Keratinocyte (primary cell): ENCODE measurements at regions not wholly inside any gene's neighbourhood (a gene's known extent, or its start where the extent isn't known, plus 50 kb on each side); places are given as distances from the start of the nearest gene placed in this dataset.

Experiments
- DNase-seq: peaks from one replicate; pipeline ENCODE4 v3.0.0-alpha.2; 2011; ENCODE audit warnings: low read depth, missing footprints, low spot score
- FAIRE-seq: peaks from 2 replicates; lab custom pipeline; 2011; peaks lifted over from hg19 to GRCh38; lab: Jason Lieb, UNC
- H2AFZ ChIP-seq: 2 replicates; pipeline ENCODE4 v1.6.0; 2012; ENCODE audit warnings: low read length, control low read depth, inconsistent platforms; ENCODE audit not compliant: control insufficient read depth
- H3K27ac ChIP-seq: 2 replicates; pipeline ENCODE4 v1.5.1; 2011; ENCODE audit warnings: low read length; ENCODE audit not compliant: control insufficient read depth, insufficient read depth
- H3K27me3 ChIP-seq: 3 replicates; pipeline ENCODE4 v1.6.0; 2011; ENCODE audit warnings: low read length; ENCODE audit not compliant: control insufficient read depth, insufficient read depth; ENCODE audit errors: extremely low read depth
- H3K36me3 ChIP-seq, 2 experiments: 2 replicates in 1 of 2; 3 replicates in 1 of 2; pipeline ENCODE4 v1.5.1; 2011; ENCODE audit warnings: low read length in 2 of 2, mild to moderate bottlenecking in 1 of 2; ENCODE audit not compliant: control insufficient read depth in 2 of 2, insufficient read depth in 2 of 2; ENCODE audit errors: extremely low read depth in 1 of 2
- H3K4me1 ChIP-seq: 3 replicates; pipeline ENCODE4 v1.5.1; 2011; ENCODE audit warnings: low read length; ENCODE audit not compliant: control insufficient read depth, insufficient read depth; ENCODE audit errors: extremely low read depth
- H3K4me2 ChIP-seq: 3 replicates; pipeline ENCODE4 v1.6.0; 2011; ENCODE audit warnings: low read depth, low read length; ENCODE audit not compliant: control insufficient read depth, insufficient read depth; ENCODE audit errors: extremely low read depth
- H3K4me3 ChIP-seq, 3 experiments: fragments of 200-600 bp in 1 of 3; sonication (generic) in 1 of 3; 2 replicates in 2 of 3; 3 replicates in 1 of 3; pipeline ENCODE4 v1.5.1; 2011 to 2016; ENCODE audit warnings: low read length in 3 of 3, mild to moderate bottlenecking in 3 of 3, control low read depth in 2 of 3, inconsistent platforms in 1 of 3, low read depth in 1 of 3, mixed read lengths in 1 of 3, mixed run types in 1 of 3, moderate library complexity in 1 of 3; ENCODE audit not compliant: control insufficient read depth in 2 of 3, insufficient read depth in 2 of 3; ENCODE audit errors: extremely low read depth in 1 of 3
- H3K79me2 ChIP-seq: 2 replicates; pipeline ENCODE4 v1.6.0; 2012; ENCODE audit warnings: low read length; ENCODE audit not compliant: control insufficient read depth, insufficient read depth
- H3K9ac ChIP-seq: 3 replicates; pipeline ENCODE4 v1.6.0; 2011; ENCODE audit warnings: low read length; ENCODE audit not compliant: control insufficient read depth, insufficient read depth; ENCODE audit errors: extremely low read depth
- H3K9me1 ChIP-seq: 3 replicates; pipeline ENCODE4 v1.6.0; 2011; ENCODE audit warnings: low read length; ENCODE audit not compliant: control insufficient read depth, insufficient read depth; ENCODE audit errors: extremely low read depth
- H3K9me3 ChIP-seq: 2 replicates; pipeline ENCODE4 v1.5.1; 2012; ENCODE audit warnings: low read depth, low read length; ENCODE audit not compliant: control insufficient read depth
- H4K20me1 ChIP-seq: 3 replicates; pipeline ENCODE4 v1.6.0; 2011; ENCODE audit warnings: low read length; ENCODE audit not compliant: control insufficient read depth, insufficient read depth; ENCODE audit errors: extremely low read depth
- CTCF ChIP-seq, 3 experiments: IDR thresholded peaks in 1 of 3; conservative IDR thresholded peaks in 1 of 3; optimal IDR thresholded peaks in 1 of 3; 2 replicates in 2 of 3; 3 replicates in 1 of 3; pipeline versions ENCODE3 to v1.5.1; 2011; ENCODE audit warnings: low read length in 3 of 3, mild to moderate bottlenecking in 3 of 3, moderate library complexity in 2 of 3, control low read depth in 1 of 3, inconsistent platforms in 1 of 3; ENCODE audit not compliant: insufficient read depth in 2 of 3; ENCODE audit errors: extremely low read depth in 1 of 3
- EZH2 ChIP-seq: IDR thresholded peaks from one replicate; pipeline ENCODE4 v1.6.1; 2012; ENCODE audit warnings: inconsistent platforms, mild to moderate bottlenecking, low read length, moderate library complexity
- dilution Hi-C: fragments of 300-500 bp; cut with MboI; formaldehyde crosslinking; loops from one replicate; pipeline ENCODE4 v1.7.0; 2020; ENCODE audit warnings: low sequenced_read_pairs; ENCODE audit not compliant: extremely low pct_ligation_motif_present

GRCh38 chr14:43012817-43013216 lies 1406.1 kb downstream of the LRFN5 start:
- no peak overlapping the region for H3K9ac ChIP-seq
- no peaks in the 10 kb centered on the region for H3K79me2 ChIP-seq
- no peaks in the 10 kb centered on the region for H3K27me3 ChIP-seq
- no peak for FAIRE-seq
- no peaks in the 10 kb centered on the region for H3K9me1 ChIP-seq
- H3K4me3 ChIP-seq = no peak overlapping the region
- no peak overlapping the region for H2AFZ ChIP-seq
- no peak for TF ChIP-seq CTCF (optimal IDR thresholded peaks at IDR 0.05 in 1 of 3, IDR thresholded peaks at IDR 0.05 in 1 of 3, conservative IDR thresholded peaks at IDR 0.05 in 1 of 3; ENCODE audit: extremely low read depth in 1 of 3, insufficient read depth in 2 of 3, low read length in 3 of 3)
- TF ChIP-seq EZH2 = no peak
- no peaks in the 10 kb centered on the region for H4K20me1 ChIP-seq
- H3K4me2 ChIP-seq = no peak overlapping the region
- H3K9me3 ChIP-seq = no peaks in the 10 kb centered on the region
- H3K27ac ChIP-seq = no peak overlapping the region
- H3K36me3 ChIP-seq = no peaks in the 10 kb centered on the region
- no peaks in the 10 kb centered on the region for H3K4me1 ChIP-seq
- DNase-seq = no peak
- dilution Hi-C loops = no loop called here

GRCh38 chr14:43005807-43006206 lies 1399.1 kb downstream of the LRFN5 start:
- Histone ChIP-seq H3K4me2 (no peak overlapping the region), H2AFZ (no peak overlapping the region), H3K27ac (no peak overlapping the region), H3K4me1 (no peaks in the 10 kb centered on the region), H3K9me1 (no peaks in the 10 kb centered on the region), H3K36me3 (no peaks in the 10 kb centered on the region), H4K20me1 (no peaks in the 10 kb centered on the region), H3K9me3 (peaks cover 2% of the 10 kb centered on the region), H3K27me3 (no peaks in the 10 kb centered on the region), H3K9ac (no peak overlapping the region), H3K4me3 (no peak overlapping the region), H3K79me2 (no peaks in the 10 kb centered on the region)
- TF ChIP-seq CTCF (optimal IDR thresholded peaks at IDR 0.05 in 1 of 3, IDR thresholded peaks at IDR 0.05 in 1 of 3, conservative IDR thresholded peaks at IDR 0.05 in 1 of 3; ENCODE audit: extremely low read depth in 1 of 3, insufficient read depth in 2 of 3, low read length in 3 of 3) (peak in 1 of 3 experiments; percentile 24), EZH2 (no peak)
- DNase-seq = no peak
- FAIRE-seq = no peak
- dilution Hi-C loops = no loop called here
